A549 (cell line): ENCODE measurements at regions not wholly inside any gene's neighbourhood (a gene's known extent, or its start where the extent isn't known, plus 50 kb on each side); places are given as distances from the start of the nearest gene placed in this dataset.

Experiments used
- ATAC-seq, 2 experiments: fragments of 200-7000 bp in 1 of 2; fragments of >200 bp in 1 of 2; cut with Nextera tagmentation in 1 of 2; cut with Tn5 transposase in 1 of 2; 3 replicates each; pipeline versions ENCODE4 v1.8.0 to v1.9.1; 2018 to 2020; ENCODE audit warnings: mild to moderate bottlenecking in 1 of 2, moderate library complexity in 1 of 2
- CTCF ChIA-PET: fragments of 300-600 bp; sonication (Branson Sonifier 250); formaldehyde crosslinking; extraction: SDS; loops from one replicate; lab custom pipeline; 2021; ENCODE audit warnings: antibody characterized with exemption, inconsistent platforms; lab: Yijun Ruan, JAX
- POLR2A ChIA-PET: fragments of 350-600 bp; formaldehyde crosslinking; extraction: SDS; loops from one replicate; lab custom pipeline; 2021; ENCODE audit warnings: antibody characterized with exemption, inconsistent platforms; lab: Yijun Ruan, JAX
- DNase-seq, 2 experiments: peaks; one replicate each; pipeline versions ENCODE4 v3.0.0 to v3.0.0-alpha.2; 2011 to 2016; ENCODE audit warnings: low read depth in 1 of 2, low spot score in 1 of 2
- FAIRE-seq: peaks from 2 replicates; lab custom pipeline; 2011; peaks lifted over from hg19 to GRCh38; lab: Jason Lieb, UNC
- H3K27ac ChIP-seq, 2 experiments: fragments of >200 bp; sonication (Bioruptor Twin); formaldehyde crosslinking; 3 replicates each; pipeline ENCODE4 v1.5.1; 2016 to 2017
- H3K4me1 ChIP-seq: fragments of >200 bp; sonication (Bioruptor Twin); formaldehyde crosslinking; 3 replicates; pipeline ENCODE4 v1.6.1; 2016
- H3K4me2 ChIP-seq: fragments of >200 bp; sonication (Bioruptor Twin); formaldehyde crosslinking; 3 replicates; pipeline ENCODE4 v1.6.1; 2016
- H3K4me3 ChIP-seq: fragments of >200 bp; sonication (Bioruptor Twin); formaldehyde crosslinking; 3 replicates; pipeline ENCODE4 v1.5.1; 2016
- H3K9me3 ChIP-seq: fragments of >200 bp; sonication (Bioruptor Twin); formaldehyde crosslinking; 3 replicates; pipeline ENCODE4 v1.6.1; 2016
- ATOH8 ChIP-seq: fragments of 250-450 bp; sonication (Bioruptor Pico); IDR thresholded peaks from 2 replicates; pipeline ENCODE4 v1.5.0; 2020; ENCODE audit warnings: low read depth, mild to moderate bottlenecking, moderate library complexity
- CBX8 ChIP-seq: fragments of 200-600 bp; sonication (generic); IDR thresholded peaks from 2 replicates; pipeline ENCODE4 v1.6.1; 2016
- CEBPB ChIP-seq, 2 experiments: fragments of >200 bp in 1 of 2; sonication (Bioruptor Twin) in 1 of 2; formaldehyde crosslinking in 1 of 2; IDR thresholded peaks; 2 replicates each; pipeline ENCODE4 v1.6.1; 2012 to 2016
- CHD4 ChIP-seq: fragments of 200-600 bp; sonication (generic); IDR thresholded peaks from 2 replicates; pipeline ENCODE4 v1.6.1; 2016; ENCODE audit warnings: antibody characterized with exemption, mild to moderate bottlenecking, borderline replicate concordance
- CTCF ChIP-seq: fragments of >200 bp; sonication (Bioruptor Twin); formaldehyde crosslinking; IDR thresholded peaks from 3 replicates; pipeline ENCODE4 v1.5.1; 2016
- EHMT2 ChIP-seq: fragments of 200-600 bp; sonication (generic); IDR thresholded peaks from 2 replicates; pipeline ENCODE4 v1.6.1; 2016; ENCODE audit warnings: antibody characterized with exemption, low read depth, mild to moderate bottlenecking, moderate library complexity
- EP300 ChIP-seq, 2 experiments: fragments of >200 bp; sonication (Bioruptor Twin); formaldehyde crosslinking; IDR thresholded peaks; 2 replicates in 1 of 2; 3 replicates in 1 of 2; pipeline ENCODE4 v1.6.1; 2016 to 2017
- GATA3 ChIP-seq: IDR thresholded peaks from 2 replicates; pipeline ENCODE4 v1.6.1; 2012; ENCODE audit warnings: borderline replicate concordance
- HES2 ChIP-seq: fragments of >200 bp; sonication (Bioruptor Twin); formaldehyde crosslinking; IDR thresholded peaks from 2 replicates; pipeline ENCODE4 v1.6.1; 2016
- HEYL ChIP-seq: fragments of 250-450 bp; sonication (Bioruptor Pico); IDR thresholded peaks from 2 replicates; pipeline ENCODE4 v1.8.0; 2021; ENCODE audit warnings: mild to moderate bottlenecking, moderate library complexity
- JUNB ChIP-seq: fragments of >200 bp; sonication (Bioruptor Twin); formaldehyde crosslinking; IDR thresholded peaks from 2 replicates; pipeline ENCODE4 v1.6.1; 2016
- KDM1A ChIP-seq: fragments of 200-600 bp; sonication (generic); IDR thresholded peaks from 2 replicates; pipeline ENCODE4 v1.6.1; 2016; ENCODE audit warnings: low read depth, mild to moderate bottlenecking
- KDM5A ChIP-seq: fragments of 200-600 bp; sonication (generic); IDR thresholded peaks from 2 replicates; pipeline ENCODE4 v1.6.1; 2016; ENCODE audit warnings: antibody characterized with exemption, mild to moderate bottlenecking
- MAX ChIP-seq: IDR thresholded peaks from 2 replicates; pipeline ENCODE4 v1.6.1; 2012
- NFE2L2 ChIP-seq: fragments of 150-350 bp; conservative IDR thresholded peaks from 2 replicates; pipeline ENCODE4 v1.6.1; 2014; ENCODE audit warnings: low read length
- NPAS2 ChIP-seq: fragments of 250-450 bp; sonication (Bioruptor Pico); IDR thresholded peaks from 2 replicates; pipeline ENCODE4 v1.8.0; 2022; ENCODE audit warnings: mild to moderate bottlenecking, moderate library complexity, borderline replicate concordance
- POLR2AphosphoS2 ChIP-seq: conservative IDR thresholded peaks from 2 replicates; pipeline ENCODE4 v1.6.1; 2012; ENCODE audit warnings: low read length, improper control_type of control experiment, inconsistent platforms
- RARB ChIP-seq: fragments of 250-450 bp; sonication (Bioruptor Pico); IDR thresholded peaks from 2 replicates; pipeline ENCODE4 v1.8.0; 2021; ENCODE audit warnings: mild to moderate bottlenecking, moderate library complexity
- TP53 ChIP-seq: fragments of 250-450 bp; sonication (Bioruptor Pico); IDR thresholded peaks from 2 replicates; pipeline ENCODE4 v1.5.0; 2021; ENCODE audit warnings: mild to moderate bottlenecking, moderate library complexity
- USF2 ChIP-seq: fragments of 450-650 bp; IDR thresholded peaks from 2 replicates; pipeline ENCODE4 v1.6.1; 2014; ENCODE audit warnings: antibody characterized with exemption
- ZFP36 ChIP-seq: fragments of 450-650 bp; IDR thresholded peaks from 2 replicates; pipeline ENCODE4 v1.6.1; 2014; ENCODE audit warnings: borderline replicate concordance; ENCODE audit not compliant: partially characterized antibody
- ZNF302 ChIP-seq: fragments of 250-450 bp; sonication (Bioruptor Pico); IDR thresholded peaks from 2 replicates; pipeline ENCODE4 v1.9.0; 2021; ENCODE audit warnings: inconsistent platforms, mild to moderate bottlenecking, moderate library complexity
- WGBS: methylation state at CpG from one replicate; pipeline ENCODE4 v1.1.6; 2017; ENCODE audit errors: missing lambda C conversion rate; 5-methylcytosine and 5-hydroxymethylcytosine counted together

GRCh38 chrX:43585922-43586321, 70.2 kb upstream of the MAOA start:
- no peak for ATAC-seq

GRCh38 chrX:43586830-43587229, 69.3 kb upstream of the MAOA start:
- CTCF ChIA-PET: interaction anchor here (1.3 kb wide), 1 partner anchor 28 kb away, joined by 3 read pairs; no protein-coding TSS in a partner anchor
- H3K4me2 ChIP-seq: no peak overlapping the region
- WGBS: 0% methylated on average over 2 of the region's 2 CpGs

More at GRCh38 chrX:43585922-43586321, 70.2 kb upstream of the MAOA start:
- H3K4me1 ChIP-seq: no peaks in the 10 kb centered on the region; the same call in 2 of the 3 replicates
- TF ChIP-seq HEYL (CRISPR knock-in tag) (no peak), KDM5A (no peak), NPAS2 (no peak), ZNF302 (no peak), RARB (no peak)
- H3K27ac ChIP-seq: no peak overlapping the region
- no peak for DNase-seq
- H3K9me3 ChIP-seq: no peaks in the 10 kb centered on the region
- ChIA-PET CTCF (interaction anchor here (1.3 kb wide), 1 partner anchor 27 kb away, joined by 3 read pairs; no protein-coding TSS in a partner anchor), POLR2A (no interaction called here)
- WGBS: 90% methylated on average over 1 of the region's 1 CpG
- no peak overlapping the region for H3K4me3 ChIP-seq
- no peak overlapping the region for H3K4me2 ChIP-seq
- no peak for FAIRE-seq

More at GRCh38 chrX:43586830-43587229, 69.3 kb upstream of the MAOA start:
- H3K4me3 ChIP-seq: no peak overlapping the region
- ATAC-seq: no peak
- no peak overlapping the region for H3K27ac ChIP-seq
- POLR2A ChIA-PET: no interaction called here
- H3K4me1 ChIP-seq: no peaks in the 10 kb centered on the region; the same call in 2 of the 3 replicates
- no peak for FAIRE-seq
- TF ChIP-seq EHMT2 (no peak), CBX8 (no peak), TP53 (no peak), MAX (no peak), POLR2AphosphoS2 (no peak), CTCF (no peak), JUNB (no peak), KDM1A (no peak), USF2 (no peak), ZFP36 (no peak), CEBPB (IDR thresholded peaks at IDR 0.05) (no peak), CHD4 (no peak), ATOH8 (no peak), EP300 (IDR thresholded peaks at IDR 0.05) (no peak), KDM5A (no peak), NFE2L2 (no peak), GATA3 (no peak), NPAS2 (no peak), HES2 (no peak)
- H3K9me3 ChIP-seq: no peaks in the 10 kb centered on the region
- DNase-seq: no peak
